GM12891 (cell line): ENCODE measurements at regions not wholly inside any gene's neighbourhood (a gene's known extent, or its start where the extent isn't known, plus 50 kb on each side); places are given as distances from the start of the nearest gene placed in this dataset.

ENCODE experiments used
- PAX5 ChIP-seq: IDR thresholded peaks from 2 replicates; pipeline ENCODE4 v1.6.1; 2011; ENCODE audit warnings: low read length, moderate library complexity, mild to moderate bottlenecking; ENCODE audit not compliant: insufficient read depth, severe bottlenecking
- POLR2A ChIP-seq: IDR thresholded peaks from 2 replicates; pipeline ENCODE4 v1.6.1; 2011; ENCODE audit warnings: low read depth, low read length, control low read depth
- POLR2AphosphoS5 ChIP-seq: IDR thresholded peaks from 2 replicates; pipeline ENCODE4 v1.6.1; 2011; ENCODE audit warnings: low read depth, low read length, control low read depth
- SPI1 ChIP-seq: IDR thresholded peaks from 2 replicates; pipeline ENCODE4 v1.6.1; 2011; ENCODE audit warnings: low read depth, low read length, control low read depth
- TAF1 ChIP-seq: IDR thresholded peaks from 2 replicates; pipeline ENCODE4 v1.6.1; 2011; ENCODE audit warnings: low read depth, low read length, control low read depth

DNA sequence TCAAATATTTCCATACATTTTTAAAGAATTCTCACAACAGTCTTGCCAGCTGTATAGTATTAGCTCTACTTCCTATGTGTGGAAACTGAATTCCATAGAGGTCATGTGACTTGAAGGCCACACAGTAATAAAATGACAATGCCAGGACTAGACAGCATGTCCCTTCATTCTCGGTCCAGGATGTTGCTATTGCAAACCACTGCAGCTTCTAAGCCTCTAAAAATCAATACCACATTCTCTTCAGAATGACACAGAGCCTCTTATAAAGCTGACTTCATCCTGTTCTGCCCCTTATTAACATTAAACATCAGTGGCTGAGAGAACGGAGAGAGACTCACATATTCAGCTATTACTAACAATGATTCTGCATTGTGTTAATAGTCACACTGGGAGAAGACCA lies 240.3 kb upstream of the PEX5L start:
- TF ChIP-seq POLR2AphosphoS5 (no peak), POLR2A (no peak), PAX5 (no peak), TAF1 (no peak), SPI1 (no peak)
